HG02981 (cell line): ENCODE measurements at regions not wholly inside any gene's neighbourhood (a gene's known extent, or its start where the extent isn't known, plus 50 kb on each side); places are given as distances from the start of the nearest gene placed in this dataset.

Experiments
- ATAC-seq: cut with Tn5 transposase; IDR thresholded peaks from one replicate; pipeline ENCODE4 v1.9.1; 2021; ENCODE audit warnings: mild to moderate bottlenecking, moderate library complexity; ENCODE audit not compliant: unreplicated experiment

- no peak for ATAC-seq
Measured at GRCh38 chr5:57540823-57541222, 58.2 kb upstream of the ACTBL2 start.

GRCh38 chr5:57539281-57539701, 56.7 kb upstream of the ACTBL2 start:
- ATAC-seq, result no peak

- ATAC-seq, result no peak
Measured at GRCh38 chr5:57538341-57538955, 55.8 kb upstream of the ACTBL2 start.

- ATAC-seq, result no peak
Measured at GRCh38 chr5:57537811-57538210, 55.2 kb upstream of the ACTBL2 start.

GRCh38 chr5:57532513-57533497, 50.2 kb upstream of the ACTBL2 start:
- no peak for ATAC-seq
